ENCODE measurements at regions not wholly inside any gene's neighbourhood (a gene's known extent, or its start where the extent isn't known, plus 50 kb on each side); places are given as distances from the start of the nearest gene placed in this dataset.
"Not testable (repeated sequence)": the region's sequence is repeated elsewhere in the genome, so short reads cannot be mapped to it uniquely, and the experiment has no call there.

GRCh38 chr6:115064680-115065079, 721.9 kb upstream of the HS3ST5 start:
- no peak for ATAC-seq

DNA sequence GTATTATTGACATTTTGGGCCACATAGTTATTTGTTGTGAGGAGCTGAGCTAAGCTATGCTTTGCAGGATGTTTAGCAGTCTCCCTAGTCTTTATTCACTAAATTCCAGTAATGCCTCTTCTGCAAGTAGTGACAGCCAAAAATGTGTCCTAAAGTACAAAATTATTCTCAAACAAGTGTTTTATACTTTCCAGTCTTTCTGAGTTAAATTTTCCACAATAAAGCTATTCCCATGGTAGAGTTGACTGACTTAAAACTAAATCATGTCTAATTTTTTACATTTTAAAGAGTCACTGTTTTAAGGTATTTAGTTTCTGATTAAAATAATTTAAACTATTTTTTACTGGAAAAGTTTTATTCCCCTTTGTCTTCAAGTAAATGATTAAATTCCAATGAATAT, 717.8 kb upstream of the HS3ST5 start:
- POLR2A ChIA-PET, result no interaction called here
- ATAC-seq (no peak), DNase-seq (no peak)
- H3K27me3 Mint-ChIP-seq, result no peaks in the 10 kb centered on the region
- H3K4me1 Mint-ChIP-seq, result no peaks in the 10 kb centered on the region
- no peak overlapping the region for H3K27ac Mint-ChIP-seq
- H3K9me3 Mint-ChIP-seq, result peaks cover 0 to 16% (median 4%) of the 10 kb centered on the region in 9 donors
- no peaks in the 10 kb centered on the region for H3K36me3 Mint-ChIP-seq
- no peak overlapping the region for H3K4me3 Mint-ChIP-seq

More at GRCh38 chr6:115064680-115065079, 721.9 kb upstream of the HS3ST5 start:
- Mint-ChIP-seq H3K4me3 (no peak overlapping the region), H3K9me3 (peaks cover 0 to 10% (median 0%) of the 10 kb centered on the region in 9 donors), H3K27ac (no peak overlapping the region), H3K27me3 (no peaks in the 10 kb centered on the region), H3K4me1 (no peaks in the 10 kb centered on the region), H3K36me3 (no peaks in the 10 kb centered on the region)
- POLR2A ChIA-PET, result no interaction called here
- DNase-seq, result no peak

DNA sequence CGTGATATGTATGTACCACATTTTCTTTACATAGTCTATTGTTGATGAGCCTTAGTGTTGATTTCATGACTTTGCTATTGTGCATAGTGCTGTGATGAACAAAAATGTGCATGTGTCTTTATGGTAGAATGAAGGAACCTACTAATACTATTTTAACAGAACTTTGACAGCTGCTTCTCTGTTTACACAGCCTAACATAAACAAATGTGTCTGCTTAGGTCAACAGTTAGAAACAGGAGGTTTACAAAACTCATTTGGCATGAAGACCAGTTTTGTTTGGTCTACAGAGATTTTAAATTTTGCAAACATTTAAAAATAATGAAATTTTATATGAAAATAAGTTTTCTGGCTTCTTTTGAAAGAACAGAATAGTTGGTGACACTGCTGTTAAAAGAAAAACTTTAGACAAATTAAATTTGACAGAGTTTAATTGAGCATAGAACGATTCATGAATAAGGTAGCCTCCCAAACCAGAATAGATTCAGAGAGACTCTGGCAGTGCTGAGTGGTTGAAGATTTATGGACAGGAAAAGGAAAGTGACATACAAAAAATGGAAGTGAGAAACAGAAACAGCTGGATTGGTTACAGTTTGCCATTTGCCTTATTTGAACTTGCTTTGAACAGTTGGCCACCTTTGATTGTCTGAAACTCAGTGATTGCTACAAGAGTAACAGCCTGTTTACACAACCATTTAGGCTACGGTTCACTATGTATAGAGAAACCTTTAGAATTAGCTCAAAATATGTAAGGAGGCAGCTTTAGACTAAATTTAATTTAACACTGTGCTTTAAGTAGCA, 715.8 kb upstream of the HS3ST5 start:
- Mint-ChIP-seq H3K4me3 (no peak overlapping the region), H3K27ac (no peak overlapping the region), H3K27me3 (no peaks in the 10 kb centered on the region), H3K4me1 (no peaks in the 10 kb centered on the region), H3K9me3 (peaks cover 0 to 22% (median 5%) of the 10 kb centered on the region in 9 donors), H3K36me3 (no peaks in the 10 kb centered on the region)
- POLR2A ChIA-PET, result no interaction called here
- no peak for DNase-seq
- no peak for ATAC-seq

DNA sequence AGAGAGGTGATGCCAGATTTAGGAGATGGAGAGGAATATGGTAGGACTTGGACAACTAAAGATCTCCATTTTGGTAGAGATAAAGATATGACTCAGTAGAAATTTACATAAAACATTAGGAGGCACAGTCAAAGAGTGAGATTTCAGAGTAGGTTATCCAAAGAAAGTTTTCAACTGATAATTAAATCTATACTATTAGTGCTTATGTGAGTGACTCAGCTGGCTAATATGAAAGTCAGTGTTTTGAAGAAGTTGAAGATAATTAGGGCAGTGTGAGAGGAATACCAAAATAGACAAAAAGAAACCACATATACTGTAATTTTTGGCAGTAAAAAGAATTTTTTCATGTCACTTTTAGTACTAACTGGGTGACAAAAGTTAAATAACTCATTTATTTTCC, 712.8 kb upstream of the HS3ST5 start:
- Mint-ChIP-seq H3K36me3 (no peaks in the 10 kb centered on the region), H3K27me3 (no peaks in the 10 kb centered on the region), H3K4me3 (no peak overlapping the region), H3K27ac (no peak overlapping the region), H3K4me1 (no peaks in the 10 kb centered on the region), H3K9me3 (peaks cover 0 to 26% (median 5%) of the 10 kb centered on the region in 9 donors)
- DNase-seq (no peak), ATAC-seq (no peak)
- POLR2A ChIA-PET, result no interaction called here

- H3K36me3 Mint-ChIP-seq, H3K4me1 Mint-ChIP-seq: not testable (repeated sequence)
Measured at GRCh38 chr6:115054242-115054641, 711.4 kb upstream of the HS3ST5 start.

DNA sequence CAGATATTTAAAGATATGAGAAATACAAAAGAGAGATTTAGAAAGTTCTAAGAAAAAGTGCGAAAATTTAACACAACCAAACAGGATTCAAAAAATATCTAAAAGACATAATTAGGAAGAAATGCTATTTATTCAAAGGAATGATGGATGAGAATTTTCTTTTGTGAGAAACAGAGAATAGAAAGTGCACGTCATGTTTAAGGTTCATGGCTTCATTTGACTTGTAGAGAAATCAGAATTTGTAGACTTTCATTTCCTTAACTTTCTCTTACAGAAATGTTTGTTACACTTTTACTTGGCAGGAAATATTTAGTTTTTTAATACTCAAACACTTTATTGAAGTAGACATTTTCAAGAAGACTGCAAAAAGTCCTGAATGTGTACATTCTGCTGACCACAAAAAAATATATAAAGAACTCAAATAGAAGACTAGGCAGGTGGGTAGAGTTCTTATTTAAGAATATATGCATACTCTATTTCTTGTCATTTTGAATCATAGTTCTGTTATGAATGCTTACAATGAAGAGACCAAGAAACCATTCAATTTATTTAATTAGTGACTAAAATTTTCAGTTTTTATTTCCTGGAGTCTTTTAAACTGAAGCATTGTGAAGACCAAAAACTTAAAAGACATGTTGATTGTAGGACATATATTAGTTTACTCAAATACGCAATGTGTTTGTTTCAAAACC, 710.5 kb upstream of the HS3ST5 start:
- DNase-seq, result no peak
- H3K36me3 Mint-ChIP-seq, result no peaks in the 10 kb centered on the region
- no peaks in the 10 kb centered on the region for H3K4me1 Mint-ChIP-seq
- H3K9me3 Mint-ChIP-seq, result peaks cover 0 to 30% (median 4%) of the 10 kb centered on the region in 9 donors
- H3K27ac Mint-ChIP-seq, result peak overlapping the region in 1 of 10 donors; percentile 33
- no peak overlapping the region for H3K4me3 Mint-ChIP-seq
- POLR2A ChIA-PET, result no interaction called here
- no peaks in the 10 kb centered on the region for H3K27me3 Mint-ChIP-seq
- ATAC-seq, result no peak

More at GRCh38 chr6:115054242-115054641, 711.4 kb upstream of the HS3ST5 start:
- H3K9me3 Mint-ChIP-seq, result peaks cover 0 to 30% (median 5%) of the 10 kb centered on the region in 9 donors
- H3K4me3 Mint-ChIP-seq, DNase-seq, POLR2A ChIA-PET, ATAC-seq, H3K27ac Mint-ChIP-seq, H3K27me3 Mint-ChIP-seq: not testable (repeated sequence)

DNA sequence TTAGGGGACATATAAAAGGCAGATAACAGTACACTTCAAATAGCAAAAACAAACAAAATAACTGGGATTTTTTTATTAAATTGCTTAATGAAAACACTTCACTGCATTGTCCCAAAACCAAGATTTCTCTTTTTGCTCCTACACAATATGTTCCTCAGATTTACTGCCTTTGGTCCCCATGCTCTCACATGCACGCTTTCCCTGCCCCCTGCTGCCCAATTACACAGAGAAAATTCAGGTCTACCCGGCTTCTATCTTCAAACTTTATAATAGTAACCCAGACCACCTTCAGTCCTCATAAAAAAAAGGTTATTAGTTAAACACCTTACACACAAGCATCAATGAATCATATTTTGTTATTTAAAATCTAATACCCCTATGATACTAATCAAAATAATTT, 673.8 kb upstream of the HS3ST5 start:
- Mint-ChIP-seq H3K9me3 (peaks cover 0 to 18% (median 6%) of the 10 kb centered on the region in 9 donors), H3K4me1 (no peaks in the 10 kb centered on the region), H3K27me3 (no peaks in the 10 kb centered on the region), H3K4me3 (no peak overlapping the region), H3K27ac (no peak overlapping the region), H3K36me3 (no peaks in the 10 kb centered on the region)
- DNase-seq, result no peak
- no peak for ATAC-seq
- POLR2A ChIA-PET, result no interaction called here

- POLR2A ChIA-PET, result no interaction called here
- no peak overlapping the region for H3K27ac Mint-ChIP-seq
Measured at GRCh38 chr6:115004982-115005381, 662.2 kb upstream of the HS3ST5 start.

DNA sequence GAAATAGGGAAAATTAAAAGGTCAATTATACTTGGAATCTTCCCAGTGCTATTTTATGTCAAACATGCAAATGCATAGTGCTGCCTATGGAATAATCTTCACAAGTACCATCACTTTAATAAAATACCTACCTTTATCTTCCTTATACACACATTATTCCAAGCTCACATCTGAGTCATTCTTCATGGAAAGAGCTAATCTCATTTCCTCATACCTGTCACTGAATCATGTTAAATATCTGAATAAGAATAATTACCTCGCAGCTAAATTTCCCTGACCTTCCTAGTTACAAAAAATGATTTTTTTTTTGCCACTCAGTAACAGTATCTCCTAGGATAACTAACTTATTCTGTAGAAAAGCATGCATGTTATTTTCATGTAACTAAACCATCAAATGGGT, 661.4 kb upstream of the HS3ST5 start:
- H3K9me3 Mint-ChIP-seq, result peaks cover 0 to 15% (median 0%) of the 10 kb centered on the region in 9 donors
- no peaks in the 10 kb centered on the region for H3K4me1 Mint-ChIP-seq
- H3K4me3 Mint-ChIP-seq, result no peak overlapping the region
- no peak for DNase-seq
- H3K27me3 Mint-ChIP-seq, result no peaks in the 10 kb centered on the region
- no peaks in the 10 kb centered on the region for H3K36me3 Mint-ChIP-seq
- H3K27ac Mint-ChIP-seq, result no peak overlapping the region
- POLR2A ChIA-PET, result no interaction called here
- no peak for ATAC-seq

More at GRCh38 chr6:115004982-115005381, 662.2 kb upstream of the HS3ST5 start:
- peaks cover 0 to 23% (median 0%) of the 10 kb centered on the region in 9 donors for H3K9me3 Mint-ChIP-seq
- DNase-seq, result no peak
- H3K27me3 Mint-ChIP-seq, result no peaks in the 10 kb centered on the region
- no peaks in the 10 kb centered on the region for H3K36me3 Mint-ChIP-seq
- H3K4me3 Mint-ChIP-seq, result no peak overlapping the region
- ATAC-seq, result no peak
- H3K4me1 Mint-ChIP-seq, result no peaks in the 10 kb centered on the region

DNA sequence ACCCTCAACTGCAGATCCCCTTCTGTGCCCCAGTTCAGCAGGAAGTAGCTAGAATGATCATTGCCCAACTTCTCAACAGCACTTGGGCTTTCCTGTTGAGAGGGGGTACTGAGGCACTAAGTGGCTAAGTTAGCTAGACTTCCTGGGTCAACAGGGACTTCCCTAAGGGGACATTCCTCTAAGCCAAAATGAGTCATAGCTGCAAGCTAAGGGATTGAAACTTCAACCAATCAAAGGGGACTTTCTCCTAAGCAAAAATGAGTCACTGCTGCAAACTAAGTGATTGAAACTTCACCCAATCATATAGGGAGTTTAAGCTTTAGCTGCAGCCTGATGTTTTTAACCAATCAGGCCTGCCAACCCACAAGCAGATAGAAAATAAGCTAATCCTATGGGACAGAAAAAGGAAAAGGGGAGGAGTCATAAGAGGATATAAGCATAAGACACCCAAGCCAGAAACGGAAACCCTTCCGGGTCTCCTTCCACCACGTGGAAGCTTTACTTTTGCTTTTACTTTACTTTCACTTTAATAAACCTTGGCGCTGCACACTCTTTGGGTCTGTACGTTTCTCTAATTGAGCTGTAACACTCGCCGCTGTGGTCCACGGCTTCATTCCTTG, 659.0 kb upstream of the HS3ST5 start:
- ATAC-seq (no peak), DNase-seq (no peak)
- Mint-ChIP-seq H3K4me1 (no peaks in the 10 kb centered on the region), H3K27ac (no peak overlapping the region), H3K36me3 (no peaks in the 10 kb centered on the region), H3K27me3 (no peaks in the 10 kb centered on the region), H3K4me3 (peak overlapping the region in 1 of 10 donors; percentile 62), H3K9me3 (peaks cover 0 to 13% (median 0%) of the 10 kb centered on the region in 9 donors)
- POLR2A ChIA-PET, result no interaction called here

DNA sequence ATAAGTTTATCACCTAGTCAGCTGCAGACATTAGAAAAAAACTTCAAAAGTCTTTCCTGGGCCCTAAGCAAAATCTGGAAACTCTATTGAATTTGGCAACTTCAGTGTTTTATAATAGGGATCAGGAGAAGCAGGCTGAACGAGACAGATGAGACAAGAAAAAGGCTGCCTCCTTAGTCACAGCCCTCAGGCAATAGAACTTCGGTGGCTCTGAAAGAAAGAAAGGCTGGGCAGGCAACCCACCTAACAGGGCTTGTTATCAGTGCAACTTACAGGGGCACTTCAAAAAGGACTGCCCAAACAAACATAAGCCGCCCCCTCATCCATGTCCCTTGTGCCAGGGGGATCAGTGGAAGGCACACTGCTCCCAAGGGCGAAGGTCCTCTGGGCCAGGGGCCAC, 657.9 kb upstream of the HS3ST5 start:
- Mint-ChIP-seq H3K27ac (no peak overlapping the region), H3K4me1 (no peaks in the 10 kb centered on the region), H3K4me3 (no peak overlapping the region), H3K36me3 (no peaks in the 10 kb centered on the region), H3K9me3 (peaks cover 0 to 13% (median 2%) of the 10 kb centered on the region in 9 donors), H3K27me3 (no peaks in the 10 kb centered on the region)
- DNase-seq, result no peak
- no peak for ATAC-seq
- POLR2A ChIA-PET, result no interaction called here

DNA sequence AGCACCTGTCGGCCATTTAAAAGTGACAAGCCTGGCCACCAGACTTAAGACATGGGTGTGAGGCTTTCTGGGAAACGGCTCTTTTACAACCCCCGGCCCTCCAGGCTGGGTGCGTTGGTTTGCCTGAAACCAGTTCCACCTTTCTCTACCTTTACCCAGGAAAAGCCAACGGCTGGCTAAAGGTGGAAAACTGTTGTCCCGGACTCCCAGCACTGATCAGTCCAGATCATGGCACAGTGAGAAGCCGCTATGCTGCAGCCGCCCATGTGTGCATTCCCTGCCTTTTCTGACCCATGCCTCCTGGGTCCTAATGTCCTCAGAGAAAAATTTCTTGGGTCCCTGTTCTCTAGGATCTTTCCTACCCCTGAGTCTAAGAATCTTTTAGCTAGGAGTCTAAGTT, 655.7 kb upstream of the HS3ST5 start:
- H3K36me3 Mint-ChIP-seq, result no peaks in the 10 kb centered on the region
- H3K4me1 Mint-ChIP-seq, result no peaks in the 10 kb centered on the region
- H3K27ac Mint-ChIP-seq, result no peak overlapping the region
- no peaks in the 10 kb centered on the region for H3K27me3 Mint-ChIP-seq
- no peak for ATAC-seq
- POLR2A ChIA-PET, result no interaction called here
- H3K4me3 Mint-ChIP-seq, result no peak overlapping the region
- DNase-seq, result no peak
- H3K9me3 Mint-ChIP-seq, result peaks cover 0 to 10% (median 2%) of the 10 kb centered on the region in 9 donors

DNA sequence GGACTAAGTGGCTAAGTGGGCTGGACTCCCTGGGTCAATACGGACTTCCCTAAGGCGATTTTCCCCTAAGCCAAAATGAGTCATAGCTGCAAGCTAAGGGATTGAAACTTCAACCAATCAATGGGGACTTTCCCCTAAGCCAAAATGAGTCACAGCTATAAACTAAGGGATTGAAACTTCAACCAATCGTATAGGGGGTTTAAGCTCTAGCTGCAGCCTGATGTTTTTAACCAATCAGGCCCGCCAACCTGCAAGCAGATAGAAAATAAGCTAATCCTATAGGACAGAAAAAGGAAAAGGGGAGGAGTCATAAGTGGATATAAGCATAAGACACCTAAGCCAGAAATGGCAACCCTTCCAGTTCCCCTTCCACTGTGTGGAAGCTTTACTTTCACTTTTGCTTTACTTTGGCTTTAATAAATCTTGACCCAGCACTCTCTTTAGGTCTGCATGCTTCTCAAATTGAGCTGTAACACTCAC, 655.0 kb upstream of the HS3ST5 start:
- no peaks in the 10 kb centered on the region for H3K36me3 Mint-ChIP-seq
- no peaks in the 10 kb centered on the region for H3K4me1 Mint-ChIP-seq
- DNase-seq (no peak), ATAC-seq (no peak)
- H3K9me3 Mint-ChIP-seq, result peaks cover 0 to 10% (median 2%) of the 10 kb centered on the region in 9 donors
- POLR2A ChIA-PET, result no interaction called here
- no peaks in the 10 kb centered on the region for H3K27me3 Mint-ChIP-seq
- H3K4me3 Mint-ChIP-seq, result peak overlapping the region in 2 of 10 donors; percentile 28 to 30
- no peak overlapping the region for H3K27ac Mint-ChIP-seq
